ENCODE measurements at regions not wholly inside any gene's neighbourhood (a gene's known extent, or its start where the extent isn't known, plus 50 kb on each side); places are given as distances from the start of the nearest gene placed in this dataset.

DNA sequence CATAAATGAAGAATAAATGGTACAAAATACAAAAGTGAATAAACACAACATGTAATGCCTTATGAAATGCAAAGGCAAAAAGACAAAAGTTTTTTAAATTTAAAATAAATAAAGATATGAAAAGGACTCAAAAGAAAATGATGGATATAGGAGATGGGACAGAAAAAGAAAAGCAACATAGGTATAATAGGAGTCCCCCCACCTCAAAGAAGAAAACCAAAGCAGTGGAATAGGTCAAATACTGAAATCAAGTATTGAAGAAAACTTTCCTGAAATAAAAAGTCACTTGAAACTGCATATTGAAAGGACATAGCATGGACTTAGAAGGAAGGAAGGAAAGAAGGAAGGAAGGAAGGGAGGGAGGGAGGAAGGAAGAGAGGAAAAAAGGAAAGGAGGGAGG is 110.0 kb upstream of the FAM204A start:
- peaks cover 12% of the 10 kb centered on the region; the same call in 1 of the 2 replicates for H3K27me3 ChIP-seq (ENCODE audit: control insufficient read depth, low read length)
- no peak for TF ChIP-seq EZH2phosphoT487 (IDR thresholded peaks at IDR 0.05; ENCODE audit: borderline replicate concordance, low read length)
- TF ChIP-seq, protein P1, sequence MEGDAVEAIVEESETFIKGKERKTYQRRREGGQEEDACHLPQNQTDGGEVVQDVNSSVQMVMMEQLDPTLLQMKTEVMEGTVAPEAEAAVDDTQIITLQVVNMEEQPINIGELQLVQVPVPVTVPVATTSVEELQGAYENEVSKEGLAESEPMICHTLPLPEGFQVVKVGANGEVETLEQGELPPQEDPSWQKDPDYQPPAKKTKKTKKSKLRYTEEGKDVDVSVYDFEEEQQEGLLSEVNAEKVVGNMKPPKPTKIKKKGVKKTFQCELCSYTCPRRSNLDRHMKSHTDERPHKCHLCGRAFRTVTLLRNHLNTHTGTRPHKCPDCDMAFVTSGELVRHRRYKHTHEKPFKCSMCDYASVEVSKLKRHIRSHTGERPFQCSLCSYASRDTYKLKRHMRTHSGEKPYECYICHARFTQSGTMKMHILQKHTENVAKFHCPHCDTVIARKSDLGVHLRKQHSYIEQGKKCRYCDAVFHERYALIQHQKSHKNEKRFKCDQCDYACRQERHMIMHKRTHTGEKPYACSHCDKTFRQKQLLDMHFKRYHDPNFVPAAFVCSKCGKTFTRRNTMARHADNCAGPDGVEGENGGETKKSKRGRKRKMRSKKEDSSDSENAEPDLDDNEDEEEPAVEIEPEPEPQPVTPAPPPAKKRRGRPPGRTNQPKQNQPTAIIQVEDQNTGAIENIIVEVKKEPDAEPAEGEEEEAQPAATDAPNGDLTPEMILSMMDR (IDR thresholded peaks at IDR 0.05; ENCODE audit: low read depth, low read length, poor library complexity, severe bottlenecking): no peak
- H3K4me3 ChIP-seq (ENCODE audit: low read length): no peak overlapping the region
- no peaks in the 10 kb centered on the region for H3F3A ChIP-seq (ENCODE audit: control insufficient read depth, insufficient read depth)
- no peaks in the 10 kb centered on the region for H3K4me1 ChIP-seq (ENCODE audit: control insufficient read depth, low read length)
- H3K4me2 ChIP-seq (ENCODE audit: low read length): no peak overlapping the region
- H3K9me3 ChIP-seq (ENCODE audit: control insufficient read depth, insufficient read depth, low read length): no peaks in the 10 kb centered on the region; the same call in 1 of the 2 replicates
- no peaks in the 10 kb centered on the region for H3K9me2 ChIP-seq (replicated peaks; ENCODE audit: control insufficient read depth, low read length)
- no peaks in the 10 kb centered on the region for H4K20me1 ChIP-seq (ENCODE audit: control insufficient read depth, insufficient read depth, low read depth, low read length)
- no peak overlapping the region for H3K27ac ChIP-seq (ENCODE audit: low read depth, low read length)
- no peaks in the 10 kb centered on the region for H3K79me2 ChIP-seq (ENCODE audit: control insufficient read depth, low read length)
- no peaks in the 10 kb centered on the region for H3K36me3 ChIP-seq (ENCODE audit: control insufficient read depth, low read length)

DNA sequence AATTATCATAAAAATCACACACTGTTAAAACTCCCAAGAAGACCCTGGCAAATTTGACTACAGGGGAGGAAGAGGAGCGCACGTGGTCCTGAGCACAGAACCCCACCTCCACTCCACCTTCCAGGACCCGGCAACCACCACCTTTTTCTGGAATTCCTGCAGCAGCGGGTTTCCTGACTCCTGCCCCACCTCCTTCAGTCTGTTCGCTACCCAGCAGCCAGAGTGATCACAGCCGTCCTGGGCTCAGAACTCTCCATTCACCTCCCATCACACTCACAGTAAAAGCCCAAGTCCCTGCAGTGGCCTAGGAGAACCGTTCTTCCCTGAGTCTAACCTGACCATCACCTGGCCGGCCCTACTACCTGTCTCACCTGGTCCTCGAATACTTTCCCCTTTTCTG is 107.4 kb upstream of the FAM204A start:
- no peaks in the 10 kb centered on the region for H3K79me2 ChIP-seq (ENCODE audit: control insufficient read depth, low read length)
- no peak for TF ChIP-seq EZH2phosphoT487 (IDR thresholded peaks at IDR 0.05; ENCODE audit: borderline replicate concordance, low read length)

DNA sequence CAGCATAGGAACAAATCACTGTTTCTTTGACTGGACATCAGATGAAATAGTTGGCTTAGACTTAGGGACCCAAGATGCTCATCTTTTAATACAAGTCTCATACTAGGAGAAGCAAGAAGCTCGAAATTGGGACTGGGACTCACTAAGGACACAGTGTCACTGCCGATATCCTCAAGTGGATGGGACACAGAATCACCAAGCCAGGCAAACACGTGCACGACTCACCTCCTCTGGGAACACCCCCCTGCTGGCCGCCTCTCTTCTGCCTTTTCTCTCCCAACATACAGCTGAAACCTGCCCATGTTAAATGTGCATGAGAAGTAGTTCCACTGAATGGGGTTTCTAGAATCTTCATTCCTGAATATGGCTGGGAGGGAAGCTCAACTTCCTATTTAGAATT is 106.6 kb upstream of the FAM204A start:
- H3F3A ChIP-seq (ENCODE audit: control insufficient read depth, insufficient read depth): no peaks in the 10 kb centered on the region
- no peaks in the 10 kb centered on the region for H3K9me2 ChIP-seq (replicated peaks; ENCODE audit: control insufficient read depth, low read length)
- H4K20me1 ChIP-seq (ENCODE audit: control insufficient read depth, insufficient read depth, low read depth, low read length): no peaks in the 10 kb centered on the region
- no peak overlapping the region for H3K27ac ChIP-seq (ENCODE audit: low read depth, low read length)
- no peaks in the 10 kb centered on the region for H3K4me1 ChIP-seq (ENCODE audit: control insufficient read depth, low read length)
- H3K79me2 ChIP-seq (ENCODE audit: control insufficient read depth, low read length): no peaks in the 10 kb centered on the region
- no peaks in the 10 kb centered on the region for H3K36me3 ChIP-seq (ENCODE audit: control insufficient read depth, low read length)
- no peaks in the 10 kb centered on the region; the same call in 1 of the 2 replicates for H3K9me3 ChIP-seq (ENCODE audit: control insufficient read depth, insufficient read depth, low read length)
- TF ChIP-seq, protein P1 (IDR thresholded peaks at IDR 0.05; ENCODE audit: low read depth, low read length, poor library complexity, severe bottlenecking): no peak
- TF ChIP-seq EZH2phosphoT487 (IDR thresholded peaks at IDR 0.05; ENCODE audit: borderline replicate concordance, low read length): no peak
- no peak overlapping the region for H3K4me3 ChIP-seq (ENCODE audit: low read length)
- H3K4me2 ChIP-seq (ENCODE audit: low read length): no peak overlapping the region
- peaks cover 6% of the 10 kb centered on the region; the same call in 1 of the 2 replicates for H3K27me3 ChIP-seq (ENCODE audit: control insufficient read depth, low read length)

More for the DNA sequence above, 107.4 kb upstream of the FAM204A start:
- no peaks in the 10 kb centered on the region; the same call in 1 of the 2 replicates for H3K9me3 ChIP-seq (ENCODE audit: control insufficient read depth, insufficient read depth, low read length)
- H4K20me1 ChIP-seq (ENCODE audit: control insufficient read depth, insufficient read depth, low read depth, low read length): no peaks in the 10 kb centered on the region
- no peaks in the 10 kb centered on the region for H3F3A ChIP-seq (ENCODE audit: control insufficient read depth, insufficient read depth)
- H3K4me2 ChIP-seq (ENCODE audit: low read length): no peak overlapping the region
- no peaks in the 10 kb centered on the region for H3K4me1 ChIP-seq (ENCODE audit: control insufficient read depth, low read length)
- no peaks in the 10 kb centered on the region for H3K36me3 ChIP-seq (ENCODE audit: control insufficient read depth, low read length)
- H3K9me2 ChIP-seq (replicated peaks; ENCODE audit: control insufficient read depth, low read length): no peaks in the 10 kb centered on the region
- H3K27ac ChIP-seq (ENCODE audit: low read depth, low read length): no peak overlapping the region
- H3K27me3 ChIP-seq (ENCODE audit: control insufficient read depth, low read length): peaks cover 6% of the 10 kb centered on the region; the same call in 1 of the 2 replicates
- H3K4me3 ChIP-seq (ENCODE audit: low read length): no peak overlapping the region

DNA sequence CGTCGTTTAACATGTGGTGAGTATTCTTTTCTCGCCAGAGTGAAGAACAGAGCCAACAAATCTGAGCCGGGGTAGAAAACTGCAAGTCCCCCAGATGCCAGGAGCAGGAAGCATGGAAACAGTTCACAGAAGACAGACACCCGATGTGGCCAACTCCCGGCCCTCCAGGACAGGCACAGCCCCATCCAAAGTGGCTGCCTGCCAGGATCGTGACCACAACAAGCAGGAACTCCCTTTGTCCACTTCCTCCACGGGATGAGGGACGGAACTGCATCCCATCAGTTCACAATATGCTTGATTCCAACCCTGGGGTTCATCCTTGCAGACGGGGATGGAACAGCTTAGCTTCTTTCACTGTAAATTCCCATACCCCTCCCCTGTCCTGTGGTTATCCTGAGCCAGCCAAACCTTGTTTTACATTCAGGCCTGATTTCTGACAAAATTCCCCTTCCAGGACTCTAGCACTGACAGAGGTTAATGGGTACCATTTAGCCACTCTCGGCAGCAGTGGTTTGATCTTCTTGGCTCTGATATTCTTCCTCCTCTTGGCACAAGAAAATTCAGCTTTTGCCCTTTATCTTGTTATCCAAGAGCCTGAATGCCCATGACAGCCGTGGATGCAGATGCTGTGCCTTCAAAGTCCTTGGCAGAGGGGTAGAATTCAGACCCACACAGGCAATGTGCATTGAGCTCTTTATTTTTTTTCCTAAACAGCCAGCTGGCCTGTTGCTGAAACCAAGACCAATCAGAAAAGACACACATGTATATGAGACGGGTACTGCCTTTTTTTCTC is 105.5 kb upstream of the FAM204A start:
- no peaks in the 10 kb centered on the region; the same call in 1 of the 2 replicates for H3K9me3 ChIP-seq (ENCODE audit: control insufficient read depth, insufficient read depth, low read length)
- H3K27me3 ChIP-seq (ENCODE audit: control insufficient read depth, low read length): peaks cover 6% of the 10 kb centered on the region; the same call in 1 of the 2 replicates
- no peak overlapping the region for H3K4me3 ChIP-seq (ENCODE audit: low read length)
- no peaks in the 10 kb centered on the region for H4K20me1 ChIP-seq (ENCODE audit: control insufficient read depth, insufficient read depth, low read depth, low read length)
- TF ChIP-seq, protein P1 (IDR thresholded peaks at IDR 0.05; ENCODE audit: low read depth, low read length, poor library complexity, severe bottlenecking): no peak
- TF ChIP-seq EZH2phosphoT487 (IDR thresholded peaks at IDR 0.05; ENCODE audit: borderline replicate concordance, low read length): no peak
- no peak overlapping the region for H3K27ac ChIP-seq (ENCODE audit: low read depth, low read length)
- H3K79me2 ChIP-seq (ENCODE audit: control insufficient read depth, low read length): no peaks in the 10 kb centered on the region
- H3K4me2 ChIP-seq (ENCODE audit: low read length): no peak overlapping the region
- no peaks in the 10 kb centered on the region for H3K36me3 ChIP-seq (ENCODE audit: control insufficient read depth, low read length)
- H3K4me1 ChIP-seq (ENCODE audit: control insufficient read depth, low read length): no peaks in the 10 kb centered on the region
- no peaks in the 10 kb centered on the region for H3K9me2 ChIP-seq (replicated peaks; ENCODE audit: control insufficient read depth, low read length)
- no peaks in the 10 kb centered on the region for H3F3A ChIP-seq (ENCODE audit: control insufficient read depth, insufficient read depth)
